ENCODE measurements at regions not wholly inside any gene's neighbourhood (a gene's known extent, or its start where the extent isn't known, plus 50 kb on each side); places are given as distances from the start of the nearest gene placed in this dataset.
"Not testable (repeated sequence)": the region's sequence is repeated elsewhere in the genome, so short reads cannot be mapped to it uniquely, and the experiment has no call there.

GRCh38 chr3:72660270-72661114 lies 187.8 kb downstream of the SHQ1 start:
- no peak for DNase-seq

- DNase-seq, result no peak
Observed at GRCh38 chr3:72659596-72659995, 188.6 kb downstream of the SHQ1 start.

- DNase-seq, result no peak
Observed at GRCh38 chr3:72659188-72659587, 189.1 kb downstream of the SHQ1 start.

- no peak for DNase-seq
Observed at GRCh38 chr3:72658466-72659100, 189.7 kb downstream of the SHQ1 start.

GRCh38 chr3:72657666-72658065 lies 190.6 kb downstream of the SHQ1 start:
- DNase-seq, result no peak

GRCh38 chr3:72655723-72656122 lies 192.5 kb downstream of the SHQ1 start:
- no peak for DNase-seq

GRCh38 chr3:72655131-72655551 lies 193.1 kb downstream of the SHQ1 start:
- no peak for DNase-seq

GRCh38 chr3:72652395-72652794 lies 195.8 kb downstream of the SHQ1 start:
- no peak for DNase-seq

- no peak for DNase-seq
Observed at GRCh38 chr3:72651498-72651897, 196.7 kb downstream of the SHQ1 start.

GRCh38 chr3:72646263-72646662 lies 202.0 kb downstream of the SHQ1 start:
- no peak for DNase-seq

GRCh38 chr3:72643635-72644034 lies 204.6 kb downstream of the SHQ1 start:
- not testable (repeated sequence) for DNase-seq

GRCh38 chr3:72641684-72642083 lies 206.6 kb downstream of the SHQ1 start:
- no peak for DNase-seq

- DNase-seq, result no peak
Observed at GRCh38 chr3:72641072-72641471, 207.2 kb downstream of the SHQ1 start.

- no peak for DNase-seq
Observed at GRCh38 chr3:72636969-72637597, 211.2 kb downstream of the SHQ1 start.

GRCh38 chr3:72635551-72635950 lies 212.7 kb downstream of the SHQ1 start:
- DNase-seq, result no peak

- DNase-seq, result no peak
Observed at GRCh38 chr3:72634128-72634527, 214.1 kb downstream of the SHQ1 start.

- DNase-seq, result no peak
Observed at GRCh38 chr3:72633534-72633933, 214.7 kb downstream of the SHQ1 start.

- no peak for DNase-seq
Observed at GRCh38 chr3:72633121-72633520, 215.1 kb downstream of the SHQ1 start.

GRCh38 chr3:72632129-72632528 lies 216.1 kb downstream of the SHQ1 start:
- DNase-seq, result no peak

GRCh38 chr3:72630969-72631344 lies 217.3 kb downstream of the SHQ1 start:
- no peak for DNase-seq

- no peak for DNase-seq
Observed at GRCh38 chr3:72630327-72630968, 217.8 kb downstream of the SHQ1 start.

- no peak for DNase-seq
Observed at GRCh38 chr3:72629191-72629631, 219.0 kb downstream of the SHQ1 start.

- DNase-seq, result no peak
Observed at GRCh38 chr3:72628065-72628464, 220.2 kb downstream of the SHQ1 start.

Measured in activated CD4-positive, CD25-positive, alpha-beta regulatory T cell treated with anti-CD3 and anti-CD28 coated beads, Interleukin-2, amount 50 U/mL, for 72 hours (primary cell).